Large intestine (tissue), 3 donors: ENCODE measurements at regions not wholly inside any gene's neighbourhood (a gene's known extent, or its start where the extent isn't known, plus 50 kb on each side); places are given as distances from the start of the nearest gene placed in this dataset.
A peak's percentile ranks its signal among the peaks of the same experiment; 100 is the strongest.

Experiments
- DNase-seq, 2 donors: peaks; one replicate each; pipeline versions ENCODE4 v3.0.0 to v3.0.0-alpha.2; 2013
- H3K27ac ChIP-seq: one replicate; pipeline ENCODE4 v1.5.1; 2013; ENCODE audit warnings: low read length
- H3K27me3 ChIP-seq: 2 replicates; pipeline ENCODE4 v1.6.1; 2013; ENCODE audit warnings: low read length; ENCODE audit not compliant: control insufficient read depth, insufficient read depth
- H3K36me3 ChIP-seq: 2 replicates; pipeline ENCODE4 v1.6.1; 2013; ENCODE audit warnings: low read length; ENCODE audit not compliant: control insufficient read depth, insufficient read depth
- H3K4me1 ChIP-seq: one replicate; pipeline ENCODE4 v1.6.1; 2013; ENCODE audit warnings: low read length; ENCODE audit not compliant: control insufficient read depth, insufficient read depth
- H3K4me3 ChIP-seq: one replicate; pipeline ENCODE4 v1.5.1; 2013; ENCODE audit warnings: low read length
- H3K9me3 ChIP-seq: one replicate; pipeline ENCODE4 v1.6.1; 2013; ENCODE audit warnings: mild to moderate bottlenecking, low read depth, low read length, moderate library complexity; ENCODE audit not compliant: control insufficient read depth
- WGBS: methylation state at CpG from one replicate; pipeline ENCODE4 v1.1.5; 2013; ENCODE audit warnings: low lambda C conversion rate; ENCODE audit not compliant: insufficient coverage; 5-methylcytosine and 5-hydroxymethylcytosine counted together

DNA sequence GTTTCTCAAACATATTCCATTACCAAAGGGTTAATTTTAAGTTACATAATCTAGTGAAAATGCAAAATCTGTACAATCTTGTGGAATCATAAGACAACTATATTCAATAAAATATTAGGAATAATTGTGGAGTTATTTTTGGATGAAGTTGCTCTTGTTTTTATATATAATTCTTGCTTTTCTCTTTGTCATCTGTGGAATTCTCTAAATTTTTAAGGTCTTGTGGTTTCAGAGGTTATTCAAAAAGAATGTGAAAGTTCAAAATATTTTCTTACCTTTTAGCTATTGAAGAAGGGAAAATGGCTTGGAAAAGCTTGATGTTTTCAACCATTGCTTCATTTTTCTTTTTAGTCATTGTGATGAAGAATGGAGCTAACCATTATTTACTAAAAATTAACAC is 552.1 kb downstream of the TFEC start:
- Histone ChIP-seq H3K27me3 (peaks cover 10% of the 10 kb centered on the region), H3K27ac (no peak overlapping the region), H3K4me3 (no peak overlapping the region), H3K9me3 (no peaks in the 10 kb centered on the region), H3K4me1 (no peaks in the 10 kb centered on the region), H3K36me3 (no peaks in the 10 kb centered on the region)
- no peak for DNase-seq

- Histone ChIP-seq H3K9me3 (no peaks in the 10 kb centered on the region), H3K27me3 (peaks cover 10% of the 10 kb centered on the region), H3K4me3 (peak overlapping the region; percentile 41), H3K27ac (no peak overlapping the region), H3K4me1 (no peaks in the 10 kb centered on the region), H3K36me3 (no peaks in the 10 kb centered on the region)
- no CpG with 5 or more reads among the region's 30 CpGs for WGBS
- peak; percentile 12 to 32 for DNase-seq
These were observed 553.3 kb downstream of the TFEC start for GRCh38 chr7:115477193-115477651.

DNA sequence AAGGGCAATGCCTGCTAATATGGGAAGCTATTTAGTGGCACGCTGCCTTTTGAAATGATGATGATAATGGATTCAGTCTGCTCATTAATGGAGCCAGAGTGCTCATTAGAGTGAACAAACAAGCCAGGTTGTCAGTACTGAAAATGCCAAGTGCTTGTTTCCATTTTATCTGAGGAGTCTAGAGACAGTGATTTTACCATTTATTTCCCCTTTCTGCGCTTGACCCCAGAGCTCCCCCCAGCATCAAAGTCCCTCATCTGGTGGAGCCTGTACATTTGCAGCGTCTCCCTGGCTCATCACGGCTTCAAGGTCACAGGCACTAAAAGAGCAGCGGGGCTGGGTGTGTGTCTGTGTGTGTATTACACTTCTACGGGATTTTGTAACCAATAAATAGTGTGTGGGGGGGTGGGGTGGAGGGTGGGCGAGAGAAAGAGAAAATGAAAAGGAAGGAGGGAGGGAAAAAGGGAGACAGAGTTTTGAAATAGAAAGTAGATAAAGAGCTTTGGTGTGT is 553.8 kb downstream of the TFEC start:
- Histone ChIP-seq H3K36me3 (no peaks in the 10 kb centered on the region), H3K4me1 (no peaks in the 10 kb centered on the region), H3K27me3 (peaks cover 10% of the 10 kb centered on the region), H3K4me3 (peak overlapping the region; percentile 41), H3K9me3 (no peaks in the 10 kb centered on the region), H3K27ac (no peak overlapping the region)
- 18% methylated on average over 2 of the region's 7 CpGs for WGBS
- DNase-seq, result peak in 1 of 2 donors; percentile 26

DNA sequence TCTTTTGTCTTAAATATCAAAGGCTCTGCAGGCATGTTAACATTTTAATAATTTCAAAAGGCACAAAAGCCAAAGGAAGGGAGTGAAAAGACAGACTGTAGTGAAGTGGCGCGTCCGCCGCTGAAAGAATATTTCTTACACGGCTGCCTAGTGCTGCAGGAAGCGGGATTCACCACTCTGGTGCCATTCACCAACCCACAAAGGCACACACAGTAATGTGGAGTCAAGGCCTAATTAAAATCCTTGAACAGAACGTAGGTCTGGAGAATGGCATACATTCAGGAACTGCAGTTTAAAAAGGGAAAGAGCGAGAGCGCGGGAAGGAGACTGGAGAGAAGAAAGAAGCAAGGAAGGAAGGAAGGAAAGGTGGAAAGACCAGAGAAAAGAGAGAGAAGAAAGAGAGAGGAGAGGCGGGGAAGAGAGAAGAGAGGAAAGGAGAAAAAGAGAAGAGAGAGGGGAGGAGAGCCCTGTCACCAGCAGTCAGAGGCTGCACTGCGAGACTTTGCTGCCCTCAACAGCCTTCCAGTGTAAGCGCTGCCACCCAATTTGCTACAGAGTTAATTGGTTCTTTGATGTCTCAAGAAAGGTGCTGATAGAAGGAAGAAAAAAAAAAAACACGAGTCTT is 554.0 kb downstream of the MDFIC start:
- DNase-seq, result peak in 1 of 2 donors; percentile 13
- WGBS, result 77% methylated on average over 4 of the region's 14 CpGs
- no peaks in the 10 kb centered on the region for H3K9me3 ChIP-seq
- peaks cover 10% of the 10 kb centered on the region for H3K27me3 ChIP-seq
- H3K4me1 ChIP-seq, result no peaks in the 10 kb centered on the region
- H3K36me3 ChIP-seq, result no peaks in the 10 kb centered on the region
- no peak overlapping the region for H3K4me3 ChIP-seq
- H3K27ac ChIP-seq, result no peak overlapping the region

DNA sequence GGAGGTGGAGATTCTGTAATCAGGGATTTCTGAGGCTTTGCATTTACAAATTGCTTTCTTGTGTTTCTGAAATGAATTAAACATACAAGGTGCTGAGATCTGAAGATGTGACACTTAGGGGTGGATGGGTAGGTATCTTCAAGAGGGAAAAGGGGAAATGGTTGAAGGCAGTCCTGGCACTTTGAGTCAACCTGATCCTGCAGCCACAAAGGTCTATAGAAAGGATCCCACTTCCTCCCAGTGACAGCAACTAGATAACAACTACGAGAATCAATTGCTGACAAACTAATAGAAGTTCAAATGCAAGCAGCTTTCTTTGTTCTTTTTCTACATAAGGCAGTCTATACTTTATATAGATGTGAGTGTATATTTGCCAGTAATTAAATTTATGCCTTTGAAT is 553.3 kb downstream of the MDFIC start:
- no peak overlapping the region for H3K27ac ChIP-seq
- H3K36me3 ChIP-seq, result no peaks in the 10 kb centered on the region
- DNase-seq, result no peak
- WGBS, result no CpG with 5 or more reads among the region's 1 CpG
- no peaks in the 10 kb centered on the region for H3K4me1 ChIP-seq
- H3K27me3 ChIP-seq, result peaks cover 10% of the 10 kb centered on the region
- no peaks in the 10 kb centered on the region for H3K9me3 ChIP-seq
- H3K4me3 ChIP-seq, result no peak overlapping the region

DNA sequence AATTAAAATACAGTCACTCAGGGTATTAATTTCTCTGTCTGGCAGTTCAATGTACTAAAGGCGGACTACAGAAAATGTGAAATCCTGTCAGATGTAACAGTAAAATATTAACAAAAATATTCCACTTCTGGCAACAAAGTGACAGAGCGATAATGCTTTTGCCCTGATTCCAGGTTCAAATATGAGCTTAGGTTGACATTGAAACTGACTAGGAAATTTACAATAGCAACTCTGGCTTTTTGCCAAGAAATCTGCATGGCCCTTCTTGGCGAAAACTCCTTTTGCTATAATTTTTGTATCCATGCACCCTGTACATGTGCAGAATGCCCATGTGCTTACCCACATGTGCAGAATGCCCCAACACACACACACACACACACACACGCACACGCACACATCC is 552.2 kb downstream of the MDFIC start:
- Histone ChIP-seq H3K36me3 (no peaks in the 10 kb centered on the region), H3K4me3 (no peak overlapping the region), H3K4me1 (no peaks in the 10 kb centered on the region), H3K27ac (no peak overlapping the region), H3K27me3 (peaks cover 10% of the 10 kb centered on the region), H3K9me3 (no peaks in the 10 kb centered on the region)
- WGBS, result 92% methylated on average over 2 of the region's 5 CpGs
- no peak for DNase-seq

GRCh38 chr7:115471891-115472290 is 550.0 kb downstream of the MDFIC start:
- Histone ChIP-seq H3K36me3 (no peaks in the 10 kb centered on the region), H3K4me1 (no peaks in the 10 kb centered on the region), H3K9me3 (no peaks in the 10 kb centered on the region), H3K27me3 (peaks cover 3% of the 10 kb centered on the region), H3K4me3 (no peak overlapping the region), H3K27ac (no peak overlapping the region)
- no peak for DNase-seq
- WGBS, result no CpG with 5 or more reads among the region's 1 CpG

GRCh38 chr7:115462301-115463015 is 540.6 kb downstream of the MDFIC start:
- no peak overlapping the region for H3K4me3 ChIP-seq
- no peaks in the 10 kb centered on the region for H3K4me1 ChIP-seq
- H3K36me3 ChIP-seq, result no peaks in the 10 kb centered on the region
- no peaks in the 10 kb centered on the region for H3K9me3 ChIP-seq
- H3K27ac ChIP-seq, result no peak overlapping the region
- H3K27me3 ChIP-seq, result no peaks in the 10 kb centered on the region
- no peak for DNase-seq
- WGBS, result 80% methylated on average over 1 of the region's 3 CpGs

DNA sequence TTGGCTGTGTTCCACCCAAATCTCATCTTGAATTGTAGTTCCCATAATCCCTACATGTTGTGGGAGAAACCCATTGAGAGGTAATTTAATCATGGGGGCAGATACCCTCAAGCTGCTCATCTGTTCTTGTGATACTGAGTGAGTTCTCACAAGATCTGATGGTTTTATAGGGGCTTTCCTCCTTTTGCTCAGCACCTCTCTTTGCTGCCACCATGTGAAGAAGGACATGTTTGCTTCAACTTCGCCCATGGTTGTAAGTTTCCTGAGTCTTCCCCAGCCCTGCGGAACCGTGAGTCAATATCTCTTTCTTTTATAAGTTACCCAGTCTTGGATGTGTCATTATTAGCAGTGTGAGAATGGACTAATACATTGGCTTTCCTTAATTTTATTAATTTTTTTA is 527.8 kb downstream of the MDFIC start:
- Histone ChIP-seq H3K27ac (no peak overlapping the region), H3K27me3 (no peaks in the 10 kb centered on the region), H3K36me3 (no peaks in the 10 kb centered on the region), H3K4me3 (no peak overlapping the region), H3K4me1 (no peaks in the 10 kb centered on the region), H3K9me3 (peaks cover 5% of the 10 kb centered on the region)
- no peak for DNase-seq
- no CpG with 5 or more reads among the region's 3 CpGs for WGBS

GRCh38 chr7:115447495-115447894 is 525.6 kb downstream of the MDFIC start:
- WGBS, result no CpG with 5 or more reads among the region's 2 CpGs
- no peak for DNase-seq
- peaks cover 5% of the 10 kb centered on the region for H3K9me3 ChIP-seq
- no peaks in the 10 kb centered on the region for H3K36me3 ChIP-seq
- H3K4me1 ChIP-seq, result no peaks in the 10 kb centered on the region
- no peak overlapping the region for H3K27ac ChIP-seq
- H3K27me3 ChIP-seq, result no peaks in the 10 kb centered on the region
- no peak overlapping the region for H3K4me3 ChIP-seq

DNA sequence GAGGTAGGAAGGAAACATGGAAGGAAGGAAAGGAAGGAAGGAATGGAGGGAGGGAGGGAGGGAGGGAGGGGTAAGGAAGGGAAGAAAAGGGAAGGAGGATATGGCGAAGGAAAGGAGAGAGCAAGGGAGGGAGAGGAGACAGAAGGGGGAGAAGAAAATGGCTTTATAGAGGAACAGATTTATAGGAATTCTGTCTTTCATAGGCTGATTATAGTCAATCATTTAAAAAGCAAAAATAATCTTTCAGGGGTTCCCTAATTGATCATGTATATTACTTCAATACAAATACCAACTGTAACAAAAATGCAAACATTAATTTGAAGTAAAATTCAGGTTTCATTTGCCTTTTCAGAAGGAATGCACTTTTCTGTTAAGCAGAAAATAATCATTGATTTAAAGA is 519.1 kb downstream of the MDFIC start:
- H3K4me3 ChIP-seq, result no peak overlapping the region
- 100% methylated on average over 1 of the region's 1 CpG for WGBS

More for the DNA sequence above, 519.1 kb downstream of the MDFIC start:
- Histone ChIP-seq H3K27me3 (no peaks in the 10 kb centered on the region), H3K4me1 (no peaks in the 10 kb centered on the region), H3K27ac (no peak overlapping the region), H3K36me3 (no peaks in the 10 kb centered on the region), H3K9me3 (no peaks in the 10 kb centered on the region)
- no peak for DNase-seq
